Ectodermal cell (in vitro differentiated cells): ENCODE measurements at regions not wholly inside any gene's neighbourhood (a gene's known extent, or its start where the extent isn't known, plus 50 kb on each side); places are given as distances from the start of the nearest gene placed in this dataset.

Source experiments
- H3K27ac ChIP-seq: 2 replicates; pipeline ENCODE4 v1.7.0; 2013; ENCODE audit warnings: mild to moderate bottlenecking, low read depth, low read length; ENCODE audit not compliant: insufficient read depth, poor library complexity, severe bottlenecking
- H3K27me3 ChIP-seq: 2 replicates; pipeline ENCODE4 v1.7.0; 2013; ENCODE audit warnings: mild to moderate bottlenecking, low read length; ENCODE audit not compliant: insufficient read depth, control insufficient read depth, poor library complexity, severe bottlenecking
- H3K36me3 ChIP-seq: one replicate; pipeline ENCODE4 v1.7.0; 2013; ENCODE audit warnings: low read length; ENCODE audit not compliant: control insufficient read depth, insufficient read depth
- H3K4me1 ChIP-seq: one replicate; pipeline ENCODE4 v1.7.0; 2013; ENCODE audit warnings: low read length; ENCODE audit not compliant: control insufficient read depth, insufficient read depth
- H3K4me3 ChIP-seq: 2 replicates; pipeline ENCODE4 v1.7.0; 2013; ENCODE audit warnings: low read depth, low read length, control low read depth; ENCODE audit not compliant: insufficient read depth
- H3K9me3 ChIP-seq: 2 replicates; pipeline ENCODE4 v1.7.0; 2013; ENCODE audit warnings: mild to moderate bottlenecking, low read length, moderate library complexity; ENCODE audit not compliant: control insufficient read depth
- WGBS, 2 experiments: methylation state at CpG; one replicate each; pipeline ENCODE4 v1.1.7; 2013; ENCODE audit warnings: missing lambda C conversion rate in 2 of 2; 5-methylcytosine and 5-hydroxymethylcytosine counted together

- no peaks in the 10 kb centered on the region for H3K9me3 ChIP-seq
- WGBS, 2 experiments, result 93 to 94% methylated on average over 12 of the region's 12 CpGs
- no peaks in the 10 kb centered on the region for H3K36me3 ChIP-seq
- H3K27me3 ChIP-seq, result no peaks in the 10 kb centered on the region
- H3K27ac ChIP-seq, result no peak overlapping the region
- no peak overlapping the region for H3K4me3 ChIP-seq
- H3K4me1 ChIP-seq, result no peaks in the 10 kb centered on the region
Observed at GRCh38 chr12:4117386-4118016, 156.1 kb upstream of the CCND2 start.

- Histone ChIP-seq H3K9me3 (no peaks in the 10 kb centered on the region), H3K27me3 (no peaks in the 10 kb centered on the region), H3K4me3 (no peak overlapping the region), H3K36me3 (no peaks in the 10 kb centered on the region), H3K27ac (no peak overlapping the region), H3K4me1 (no peaks in the 10 kb centered on the region)
- WGBS, 2 experiments, result 81 to 83% methylated on average over 12 of the region's 12 CpGs
Observed at GRCh38 chr12:4116251-4117111, 157.1 kb upstream of the CCND2 start.

GRCh38 chr12:4115570-4115969 lies 158.0 kb upstream of the CCND2 start:
- Histone ChIP-seq H3K4me1 (no peaks in the 10 kb centered on the region), H3K27ac (no peak overlapping the region), H3K36me3 (no peaks in the 10 kb centered on the region), H3K27me3 (no peaks in the 10 kb centered on the region), H3K9me3 (no peaks in the 10 kb centered on the region), H3K4me3 (no peak overlapping the region)
- WGBS, 2 experiments, result 42% methylated on average over 10 of the region's 10 CpGs

GRCh38 chr12:4114986-4115385 lies 158.6 kb upstream of the CCND2 start:
- no peaks in the 10 kb centered on the region for H3K36me3 ChIP-seq
- 71 to 77% methylated on average over 7 of the region's 7 CpGs for WGBS, 2 experiments

DNA sequence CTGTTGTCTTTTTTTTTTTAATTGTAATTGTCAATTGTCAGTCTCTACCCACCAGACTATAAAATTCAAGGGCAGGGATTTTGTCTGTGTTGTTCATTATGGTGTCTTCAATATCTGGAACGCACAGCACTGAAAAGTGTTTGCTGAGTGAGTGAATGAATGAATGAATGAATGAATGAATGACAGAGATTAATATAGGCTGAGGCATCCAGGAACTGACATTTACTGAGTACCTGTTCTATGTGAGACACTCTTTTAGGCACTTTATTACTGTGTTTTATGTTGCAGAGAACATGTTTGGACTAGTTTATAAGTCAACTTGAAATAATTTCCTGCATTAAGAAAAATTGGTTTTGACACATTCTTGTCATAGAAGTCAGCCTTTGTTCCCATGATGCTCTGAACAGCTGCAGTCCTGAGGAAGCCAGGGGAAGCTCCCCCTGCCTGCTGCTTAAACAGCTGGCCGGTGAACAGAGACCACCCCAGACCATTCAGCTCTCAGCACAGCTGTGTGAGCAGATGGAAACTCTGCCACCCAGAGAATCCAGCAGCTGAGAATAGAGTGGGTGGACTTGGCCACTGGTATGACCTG lies 160.7 kb upstream of the CCND2 start:
- H3K4me3 ChIP-seq, result no peak overlapping the region
- 81 to 88% methylated on average over 2 of the region's 2 CpGs for WGBS, 2 experiments
- no peaks in the 10 kb centered on the region for H3K9me3 ChIP-seq
- H3K36me3 ChIP-seq, result no peaks in the 10 kb centered on the region
- H3K4me1 ChIP-seq, result no peaks in the 10 kb centered on the region
- no peak overlapping the region for H3K27ac ChIP-seq
- no peaks in the 10 kb centered on the region for H3K27me3 ChIP-seq

More at GRCh38 chr12:4114986-4115385, 158.6 kb upstream of the CCND2 start:
- H3K4me1 ChIP-seq, result no peaks in the 10 kb centered on the region
- H3K9me3 ChIP-seq, result no peaks in the 10 kb centered on the region
- no peak overlapping the region for H3K27ac ChIP-seq
- no peaks in the 10 kb centered on the region for H3K27me3 ChIP-seq
- no peak overlapping the region for H3K4me3 ChIP-seq

DNA sequence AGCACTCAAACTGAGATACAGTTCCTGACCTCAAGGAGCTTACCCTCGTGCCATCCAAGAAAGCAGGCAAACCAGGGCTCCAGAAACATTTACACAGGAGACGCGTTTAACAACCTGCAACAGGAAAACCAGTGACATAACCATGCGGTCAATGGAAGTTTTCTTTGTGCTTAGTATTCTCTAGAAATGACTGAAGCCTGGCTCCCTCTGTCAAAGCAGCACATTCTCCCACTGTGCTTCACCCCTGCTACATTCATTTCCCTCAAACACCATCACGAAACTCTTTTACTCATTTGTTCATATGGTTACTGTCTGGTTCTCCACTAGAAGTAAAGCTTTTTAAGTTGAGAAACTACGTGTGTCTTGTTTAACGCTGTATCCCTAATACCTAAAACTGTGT lies 161.3 kb upstream of the CCND2 start:
- Histone ChIP-seq H3K4me1 (no peaks in the 10 kb centered on the region), H3K4me3 (no peak overlapping the region), H3K27ac (no peak overlapping the region), H3K36me3 (no peaks in the 10 kb centered on the region), H3K9me3 (no peaks in the 10 kb centered on the region), H3K27me3 (no peaks in the 10 kb centered on the region)
- 93 to 95% methylated on average over 7 of the region's 7 CpGs for WGBS, 2 experiments

DNA sequence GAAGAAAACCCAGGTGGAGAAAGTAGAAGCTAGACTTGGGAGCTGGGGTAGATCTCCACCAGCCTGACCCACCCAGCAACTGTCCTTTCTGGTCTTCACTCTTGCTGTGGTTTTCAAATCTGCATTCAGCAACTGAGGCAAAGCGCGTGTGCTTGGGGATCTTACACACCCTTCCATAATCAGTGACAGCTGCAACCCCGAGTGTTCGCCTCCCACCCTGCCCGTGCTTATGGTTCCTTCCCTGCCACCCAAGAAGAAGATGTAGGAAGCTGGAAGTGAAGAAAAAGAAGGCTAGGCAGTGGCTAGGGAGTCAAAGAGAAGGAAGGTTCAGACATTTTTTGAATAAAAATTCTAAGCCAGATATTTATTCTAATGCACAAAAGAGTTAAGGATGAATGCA lies 162.6 kb upstream of the CCND2 start:
- Histone ChIP-seq H3K4me1 (no peaks in the 10 kb centered on the region), H3K9me3 (no peaks in the 10 kb centered on the region), H3K27me3 (no peaks in the 10 kb centered on the region), H3K27ac (no peak overlapping the region), H3K4me3 (no peak overlapping the region), H3K36me3 (no peaks in the 10 kb centered on the region)
- WGBS, 2 experiments, result 95 to 96% methylated on average over 5 of the region's 5 CpGs

- WGBS, 2 experiments, result 93 to 94% methylated on average over 5 of the region's 5 CpGs
- Histone ChIP-seq H3K4me3 (no peak overlapping the region), H3K4me1 (no peaks in the 10 kb centered on the region), H3K27me3 (no peaks in the 10 kb centered on the region), H3K27ac (no peak overlapping the region), H3K9me3 (no peaks in the 10 kb centered on the region), H3K36me3 (no peaks in the 10 kb centered on the region)
Observed at GRCh38 chr12:4109826-4110225, 163.7 kb upstream of the CCND2 start.

GRCh38 chr12:4108803-4109345 lies 164.7 kb upstream of the CCND2 start:
- H3K27me3 ChIP-seq, result no peaks in the 10 kb centered on the region
- 92 to 95% methylated on average over 5 of the region's 5 CpGs for WGBS, 2 experiments
- no peaks in the 10 kb centered on the region for H3K36me3 ChIP-seq
- no peak overlapping the region for H3K27ac ChIP-seq
- H3K9me3 ChIP-seq, result no peaks in the 10 kb centered on the region
- H3K4me1 ChIP-seq, result no peaks in the 10 kb centered on the region
- H3K4me3 ChIP-seq, result no peak overlapping the region
